ENCODE measurements at regions not wholly inside any gene's neighbourhood (a gene's known extent, or its start where the extent isn't known, plus 50 kb on each side); places are given as distances from the start of the nearest gene placed in this dataset.

DNA sequence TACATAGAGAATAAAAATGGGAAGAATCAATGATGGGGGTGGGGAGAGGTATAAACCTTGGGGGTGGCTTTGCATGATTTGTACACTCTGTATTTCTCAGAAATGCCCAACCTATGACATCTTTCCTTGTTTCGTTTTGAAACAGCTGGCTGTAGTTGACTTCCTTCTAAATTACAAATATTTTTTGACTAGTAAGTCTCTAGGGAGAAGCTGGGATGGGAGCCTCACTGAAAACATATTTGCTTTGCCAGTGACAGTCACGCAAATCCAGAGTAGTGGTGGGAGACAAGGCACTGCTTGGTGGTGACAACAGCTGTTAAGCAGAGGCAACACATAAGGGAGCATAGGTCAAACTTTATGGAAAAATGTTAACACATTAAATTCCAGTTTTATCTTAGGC lies 440.5 kb downstream of the SEMA3D start:
- no peak overlapping the region for H3K4me2 ChIP-seq (ENCODE audit: insufficient read depth, low read length)
- H3K9ac ChIP-seq (ENCODE audit: low read depth, low read length): no peak overlapping the region
- no peak overlapping the region for H3K27ac ChIP-seq (ENCODE audit: low read length)
- no peaks in the 10 kb centered on the region for H3K9me3 ChIP-seq (ENCODE audit: insufficient read depth, low read length, severe bottlenecking)
- no peaks in the 10 kb centered on the region for H3K27me3 ChIP-seq (ENCODE audit: insufficient read depth, low read length, poor library complexity)
- H3K79me2 ChIP-seq (ENCODE audit: insufficient read depth, low read length): no peaks in the 10 kb centered on the region
- ATAC-seq (ENCODE audit: insufficient read depth, low read depth): no peak
- no peaks in the 10 kb centered on the region for H3K4me1 ChIP-seq (ENCODE audit: insufficient read depth, low read length)
- DNase-seq: no peak
- H3K36me3 ChIP-seq (ENCODE audit: insufficient read depth, low read length): no peaks in the 10 kb centered on the region
- no peak for TF ChIP-seq EZH2 (IDR thresholded peaks at IDR 0.05; ENCODE audit: borderline replicate concordance, low read depth, low read length, severe bottlenecking)
- TF ChIP-seq, protein P1, sequence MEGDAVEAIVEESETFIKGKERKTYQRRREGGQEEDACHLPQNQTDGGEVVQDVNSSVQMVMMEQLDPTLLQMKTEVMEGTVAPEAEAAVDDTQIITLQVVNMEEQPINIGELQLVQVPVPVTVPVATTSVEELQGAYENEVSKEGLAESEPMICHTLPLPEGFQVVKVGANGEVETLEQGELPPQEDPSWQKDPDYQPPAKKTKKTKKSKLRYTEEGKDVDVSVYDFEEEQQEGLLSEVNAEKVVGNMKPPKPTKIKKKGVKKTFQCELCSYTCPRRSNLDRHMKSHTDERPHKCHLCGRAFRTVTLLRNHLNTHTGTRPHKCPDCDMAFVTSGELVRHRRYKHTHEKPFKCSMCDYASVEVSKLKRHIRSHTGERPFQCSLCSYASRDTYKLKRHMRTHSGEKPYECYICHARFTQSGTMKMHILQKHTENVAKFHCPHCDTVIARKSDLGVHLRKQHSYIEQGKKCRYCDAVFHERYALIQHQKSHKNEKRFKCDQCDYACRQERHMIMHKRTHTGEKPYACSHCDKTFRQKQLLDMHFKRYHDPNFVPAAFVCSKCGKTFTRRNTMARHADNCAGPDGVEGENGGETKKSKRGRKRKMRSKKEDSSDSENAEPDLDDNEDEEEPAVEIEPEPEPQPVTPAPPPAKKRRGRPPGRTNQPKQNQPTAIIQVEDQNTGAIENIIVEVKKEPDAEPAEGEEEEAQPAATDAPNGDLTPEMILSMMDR (IDR thresholded peaks at IDR 0.05; ENCODE audit: borderline replicate concordance, extremely low read depth, low read length, poor library complexity, severe bottlenecking): no peak
- H3K4me3 ChIP-seq (ENCODE audit: low read depth in 1 of 2, low read length in 2 of 2): no peak overlapping the region
- H4K20me1 ChIP-seq (ENCODE audit: insufficient read depth, low read length): no peaks in the 10 kb centered on the region
- H2AFZ ChIP-seq (ENCODE audit: low read depth, low read length): no peak overlapping the region

DNA sequence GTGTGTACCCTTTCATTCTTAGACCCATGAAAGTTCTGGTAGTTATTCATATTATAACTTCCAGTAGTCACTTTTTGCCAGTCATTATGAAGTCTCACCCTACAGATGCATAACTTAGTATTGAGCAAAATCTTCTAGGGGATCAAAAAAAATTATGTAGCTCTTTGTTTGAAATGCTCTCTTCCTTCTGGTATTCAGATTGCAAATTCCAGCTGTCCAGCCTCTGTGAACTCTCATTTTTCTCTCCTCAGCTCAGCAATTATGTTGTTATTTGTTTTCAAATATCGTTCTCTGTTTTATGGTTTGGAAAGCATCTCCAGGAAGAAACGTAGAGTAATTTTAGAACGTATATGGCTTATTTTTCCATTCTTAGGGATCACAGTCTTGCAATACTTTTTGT lies 442.5 kb downstream of the SEMA3D start:
- no peak overlapping the region for H2AFZ ChIP-seq (ENCODE audit: low read depth, low read length)
- no peak overlapping the region for H3K27ac ChIP-seq (ENCODE audit: low read length)

DNA sequence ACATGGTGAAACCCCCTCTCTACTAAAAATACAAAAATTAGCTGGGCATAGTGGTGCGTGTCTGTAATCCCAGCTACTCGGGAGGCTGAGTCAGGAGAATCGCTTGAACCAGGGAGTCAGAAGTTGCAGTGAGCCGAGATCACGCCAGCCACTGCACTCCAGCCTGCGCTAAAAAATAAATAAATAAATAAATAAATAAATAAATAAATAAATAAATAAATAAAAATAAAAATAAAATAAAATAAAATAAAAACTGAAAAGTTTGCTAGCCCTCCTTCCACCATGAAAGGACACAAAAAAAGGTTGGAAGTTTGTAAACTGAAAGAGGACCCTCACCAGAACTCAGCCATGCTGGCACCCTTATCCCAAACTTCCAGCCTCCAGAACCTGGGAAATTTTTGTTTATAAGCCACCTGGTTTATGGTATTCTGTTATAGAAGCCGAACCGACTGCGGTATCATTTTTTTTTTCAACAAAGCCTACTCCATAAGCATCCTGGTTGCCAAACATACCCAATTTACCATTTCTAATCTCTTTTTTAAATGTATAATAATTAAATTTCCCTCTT lies 448.2 kb downstream of the SEMA3D start:
- DNase-seq: no peak
- TF ChIP-seq, protein P1 (IDR thresholded peaks at IDR 0.05; ENCODE audit: borderline replicate concordance, extremely low read depth, low read length, poor library complexity, severe bottlenecking): no peak
- no peak for TF ChIP-seq EZH2 (IDR thresholded peaks at IDR 0.05; ENCODE audit: borderline replicate concordance, low read depth, low read length, severe bottlenecking)
- H3K4me3 ChIP-seq (ENCODE audit: low read depth in 1 of 2, low read length in 2 of 2): no peak overlapping the region
- ATAC-seq (ENCODE audit: insufficient read depth, low read depth): no peak
- no peaks in the 10 kb centered on the region for H3K4me1 ChIP-seq (ENCODE audit: insufficient read depth, low read length)
- H3K4me2 ChIP-seq (ENCODE audit: insufficient read depth, low read length): no peak overlapping the region
- no peak overlapping the region for H2AFZ ChIP-seq (ENCODE audit: low read depth, low read length)
- H3K36me3 ChIP-seq (ENCODE audit: insufficient read depth, low read length): no peaks in the 10 kb centered on the region
- no peaks in the 10 kb centered on the region for H4K20me1 ChIP-seq (ENCODE audit: insufficient read depth, low read length)
- H3K79me2 ChIP-seq (ENCODE audit: insufficient read depth, low read length): no peaks in the 10 kb centered on the region
- no peaks in the 10 kb centered on the region for H3K9me3 ChIP-seq (ENCODE audit: insufficient read depth, low read length, severe bottlenecking)
- H3K9ac ChIP-seq (ENCODE audit: low read depth, low read length): no peak overlapping the region
- no peak overlapping the region for H3K27ac ChIP-seq (ENCODE audit: low read length)
- no peaks in the 10 kb centered on the region for H3K27me3 ChIP-seq (ENCODE audit: insufficient read depth, low read length, poor library complexity)

More for the DNA sequence above, 442.5 kb downstream of the SEMA3D start:
- H3K4me2 ChIP-seq (ENCODE audit: insufficient read depth, low read length): no peak overlapping the region
- H3K4me1 ChIP-seq (ENCODE audit: insufficient read depth, low read length): no peaks in the 10 kb centered on the region
- H3K27me3 ChIP-seq (ENCODE audit: insufficient read depth, low read length, poor library complexity): no peaks in the 10 kb centered on the region
- no peaks in the 10 kb centered on the region for H3K79me2 ChIP-seq (ENCODE audit: insufficient read depth, low read length)
- no peak overlapping the region for H3K4me3 ChIP-seq (ENCODE audit: low read depth in 1 of 2, low read length in 2 of 2)
- TF ChIP-seq EZH2 (IDR thresholded peaks at IDR 0.05; ENCODE audit: borderline replicate concordance, low read depth, low read length, severe bottlenecking): no peak
- TF ChIP-seq, protein P1 (IDR thresholded peaks at IDR 0.05; ENCODE audit: borderline replicate concordance, extremely low read depth, low read length, poor library complexity, severe bottlenecking): no peak
- no peak for ATAC-seq (ENCODE audit: insufficient read depth, low read depth)
- DNase-seq: no peak
- H3K9ac ChIP-seq (ENCODE audit: low read depth, low read length): no peak overlapping the region
- H3K9me3 ChIP-seq (ENCODE audit: insufficient read depth, low read length, severe bottlenecking): no peaks in the 10 kb centered on the region
- H4K20me1 ChIP-seq (ENCODE audit: insufficient read depth, low read length): no peaks in the 10 kb centered on the region
- no peaks in the 10 kb centered on the region for H3K36me3 ChIP-seq (ENCODE audit: insufficient read depth, low read length)

All from DND-41 (cell line).